Endothelial cell (in vitro differentiated cells): ENCODE measurements at regions not wholly inside any gene's neighbourhood (a gene's known extent, or its start where the extent isn't known, plus 50 kb on each side); places are given as distances from the start of the nearest gene placed in this dataset.

Experiments used
- DNase-seq: peaks from one replicate; pipeline ENCODE4 v3.0.0; 2021; ENCODE audit warnings: low spot score
- H3K27ac Mint-ChIP-seq: one replicate; pipeline ENCODE4 v1.8.0; 2021; ENCODE audit warnings: mixed read lengths, inconsistent platforms; ENCODE audit not compliant: unreplicated experiment
- H3K27me3 Mint-ChIP-seq: one replicate; pipeline ENCODE4 v1.8.0; 2021; ENCODE audit warnings: mild to moderate bottlenecking, moderate library complexity, mixed read lengths, inconsistent platforms; ENCODE audit not compliant: unreplicated experiment
- H3K36me3 Mint-ChIP-seq: one replicate; pipeline ENCODE4 v1.8.0; 2021; ENCODE audit warnings: mild to moderate bottlenecking, low read depth, mixed read lengths, inconsistent platforms; ENCODE audit not compliant: unreplicated experiment
- H3K4me1 Mint-ChIP-seq: one replicate; pipeline ENCODE4 v1.8.0; 2021; ENCODE audit warnings: mild to moderate bottlenecking, mixed read lengths, inconsistent platforms; ENCODE audit not compliant: unreplicated experiment
- H3K4me3 Mint-ChIP-seq: one replicate; pipeline ENCODE4 v1.8.0; 2021; ENCODE audit warnings: mild to moderate bottlenecking, mixed read lengths, inconsistent platforms; ENCODE audit not compliant: unreplicated experiment
- H3K9me3 Mint-ChIP-seq: one replicate; pipeline ENCODE4 v1.8.0; 2021; ENCODE audit warnings: mixed read lengths, inconsistent platforms; ENCODE audit not compliant: unreplicated experiment
- TF ChIP-seq, protein P1 (sequence below): fragments of 200-600 bp; sonication (generic); IDR thresholded peaks from one replicate; pipeline ENCODE4 v1.5.0; 2021; ENCODE audit warnings: antibody characterized with exemption; ENCODE audit not compliant: unreplicated experiment

DNA sequence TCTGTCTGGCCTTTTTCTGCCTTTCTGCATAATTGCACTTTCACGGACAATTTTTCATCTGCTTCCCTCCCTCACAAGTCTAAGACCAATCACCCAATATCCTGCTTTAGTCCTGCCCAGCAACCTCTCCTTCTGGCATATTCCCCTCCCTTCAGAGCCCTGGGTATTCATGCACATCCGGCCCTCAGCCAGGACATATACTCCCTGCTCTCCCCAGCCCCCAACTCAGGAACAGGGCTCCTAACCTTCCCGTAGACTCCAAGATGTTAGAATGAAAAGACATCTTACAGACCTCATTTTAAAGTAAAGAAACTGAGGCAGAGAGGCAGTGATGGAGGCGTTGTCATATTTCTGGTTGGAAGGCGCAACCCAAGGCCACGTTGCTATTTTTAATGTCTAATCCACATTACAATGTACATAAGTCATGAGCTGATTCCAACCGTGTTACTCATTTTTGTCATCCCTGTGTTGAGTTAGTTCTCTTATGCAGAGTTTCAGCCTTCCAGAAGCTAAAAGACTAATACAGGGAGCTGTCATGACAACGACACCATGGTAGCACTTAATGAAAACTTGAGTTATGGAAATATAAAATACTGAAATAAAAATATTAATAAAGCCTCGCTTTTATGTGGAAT is 209.2 kb downstream of the TSHZ3 start:
- no peak overlapping the region for H3K4me3 Mint-ChIP-seq

DNA sequence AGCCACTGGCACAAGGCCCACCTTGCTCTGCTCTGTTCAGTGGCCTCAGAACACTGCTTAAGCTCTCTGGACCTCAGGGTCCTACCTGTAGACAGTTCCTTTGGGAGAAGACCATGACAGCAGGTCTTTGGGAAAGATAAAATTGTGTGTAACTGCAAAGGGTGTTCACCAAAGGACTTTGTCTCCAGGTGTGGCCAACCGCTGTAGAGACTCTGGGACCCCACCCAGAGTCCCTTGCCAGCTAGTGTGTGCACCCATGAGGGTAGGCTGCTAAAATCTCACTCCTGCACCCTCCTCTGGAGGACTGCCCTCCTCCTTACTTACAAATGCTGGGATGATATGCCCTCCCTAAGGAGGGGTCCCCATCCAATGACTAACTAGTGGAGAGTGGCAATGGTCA is 211.2 kb downstream of the TSHZ3 start:
- Mint-ChIP-seq H3K27me3 (peaks cover 2% of the 10 kb centered on the region), H3K27ac (no peak overlapping the region), H3K9me3 (no peaks in the 10 kb centered on the region), H3K4me1 (peaks cover 11% of the 10 kb centered on the region), H3K36me3 (no peaks in the 10 kb centered on the region), H3K4me3 (no peak overlapping the region)
- DNase-seq, result no peak
- TF ChIP-seq, protein P1, sequence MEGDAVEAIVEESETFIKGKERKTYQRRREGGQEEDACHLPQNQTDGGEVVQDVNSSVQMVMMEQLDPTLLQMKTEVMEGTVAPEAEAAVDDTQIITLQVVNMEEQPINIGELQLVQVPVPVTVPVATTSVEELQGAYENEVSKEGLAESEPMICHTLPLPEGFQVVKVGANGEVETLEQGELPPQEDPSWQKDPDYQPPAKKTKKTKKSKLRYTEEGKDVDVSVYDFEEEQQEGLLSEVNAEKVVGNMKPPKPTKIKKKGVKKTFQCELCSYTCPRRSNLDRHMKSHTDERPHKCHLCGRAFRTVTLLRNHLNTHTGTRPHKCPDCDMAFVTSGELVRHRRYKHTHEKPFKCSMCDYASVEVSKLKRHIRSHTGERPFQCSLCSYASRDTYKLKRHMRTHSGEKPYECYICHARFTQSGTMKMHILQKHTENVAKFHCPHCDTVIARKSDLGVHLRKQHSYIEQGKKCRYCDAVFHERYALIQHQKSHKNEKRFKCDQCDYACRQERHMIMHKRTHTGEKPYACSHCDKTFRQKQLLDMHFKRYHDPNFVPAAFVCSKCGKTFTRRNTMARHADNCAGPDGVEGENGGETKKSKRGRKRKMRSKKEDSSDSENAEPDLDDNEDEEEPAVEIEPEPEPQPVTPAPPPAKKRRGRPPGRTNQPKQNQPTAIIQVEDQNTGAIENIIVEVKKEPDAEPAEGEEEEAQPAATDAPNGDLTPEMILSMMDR, result no peak

More for the DNA sequence above, 209.2 kb downstream of the TSHZ3 start:
- no peaks in the 10 kb centered on the region for H3K36me3 Mint-ChIP-seq
- TF ChIP-seq, protein P1, result no peak
- H3K27me3 Mint-ChIP-seq, result peaks cover 2% of the 10 kb centered on the region
- DNase-seq, result no peak
- H3K9me3 Mint-ChIP-seq, result no peaks in the 10 kb centered on the region
- H3K27ac Mint-ChIP-seq, result no peak overlapping the region
- H3K4me1 Mint-ChIP-seq, result peaks cover 11% of the 10 kb centered on the region

DNA sequence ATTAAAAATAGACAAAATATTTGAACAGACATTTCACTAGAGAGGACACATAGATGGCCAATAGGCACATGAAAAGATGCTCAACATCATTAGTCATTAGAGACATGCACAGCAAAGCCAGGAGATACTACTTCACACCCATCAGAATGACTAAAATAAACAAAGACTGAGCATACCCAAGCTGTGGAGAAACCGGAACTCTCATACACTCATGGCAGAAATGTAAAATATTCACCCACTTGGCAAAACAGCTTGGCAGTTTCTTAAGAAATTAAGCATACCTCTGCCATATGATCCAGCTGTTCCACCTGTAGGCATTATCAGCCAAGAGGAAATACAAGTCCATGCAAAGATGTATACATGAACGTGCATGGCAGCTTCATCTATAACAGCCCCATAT is 213.4 kb downstream of the TSHZ3 start:
- H3K4me3 Mint-ChIP-seq, result no peak overlapping the region
- H3K4me1 Mint-ChIP-seq, result no peaks in the 10 kb centered on the region
- H3K27me3 Mint-ChIP-seq, result no peaks in the 10 kb centered on the region
- H3K9me3 Mint-ChIP-seq, result no peaks in the 10 kb centered on the region
- no peak for DNase-seq
- no peak overlapping the region for H3K27ac Mint-ChIP-seq
- H3K36me3 Mint-ChIP-seq, result no peaks in the 10 kb centered on the region
- TF ChIP-seq, protein P1, result no peak

DNA sequence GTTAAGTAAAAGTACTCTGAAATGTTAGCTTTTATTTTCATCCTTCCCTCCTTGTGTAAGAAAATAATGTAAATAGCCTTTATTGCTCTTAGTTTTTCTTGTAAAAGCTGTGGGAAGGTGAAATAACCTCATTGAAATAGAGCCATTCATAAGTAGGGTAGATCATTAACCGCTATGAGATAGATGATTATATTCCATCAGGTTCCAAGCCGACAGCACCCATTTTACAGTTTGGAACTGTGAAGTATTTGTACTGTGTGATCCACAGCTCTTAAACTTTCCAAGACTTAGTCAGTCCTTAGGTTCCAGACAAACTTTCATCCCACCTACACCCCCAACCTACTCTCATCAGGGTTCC is 216.5 kb downstream of the TSHZ3 start:
- H3K27me3 Mint-ChIP-seq, result no peaks in the 10 kb centered on the region
- H3K4me1 Mint-ChIP-seq, result no peaks in the 10 kb centered on the region
- TF ChIP-seq, protein P1, result no peak

DNA sequence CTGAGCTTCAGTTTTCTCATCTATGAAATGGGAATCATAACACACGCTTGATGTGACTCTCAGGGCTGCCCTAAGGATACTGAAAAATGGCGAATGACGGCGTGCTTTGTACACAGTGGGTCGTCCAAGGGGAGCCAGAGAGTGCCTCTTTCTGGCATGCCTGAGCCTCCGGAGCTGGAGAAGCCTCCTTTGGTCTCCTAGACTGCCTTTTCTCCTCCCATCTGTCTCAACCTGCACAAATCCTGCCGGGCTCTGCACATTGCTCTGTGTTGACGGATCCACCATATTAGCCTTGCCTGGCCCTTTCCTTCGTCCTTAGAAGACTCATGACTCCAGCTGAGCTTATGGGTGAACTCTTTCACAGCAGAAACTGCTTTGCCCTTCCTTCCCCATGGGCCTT is 220.9 kb downstream of the TSHZ3 start:
- no peak overlapping the region for H3K4me3 Mint-ChIP-seq
- no peaks in the 10 kb centered on the region for H3K36me3 Mint-ChIP-seq
- no peak for DNase-seq
- no peak overlapping the region for H3K27ac Mint-ChIP-seq
- peaks cover 6% of the 10 kb centered on the region for H3K27me3 Mint-ChIP-seq
- no peaks in the 10 kb centered on the region for H3K4me1 Mint-ChIP-seq
- H3K9me3 Mint-ChIP-seq, result no peaks in the 10 kb centered on the region
- TF ChIP-seq, protein P1, result no peak

More for the DNA sequence above, 216.5 kb downstream of the TSHZ3 start:
- Mint-ChIP-seq H3K36me3 (no peaks in the 10 kb centered on the region), H3K27ac (no peak overlapping the region), H3K4me3 (no peak overlapping the region), H3K9me3 (no peaks in the 10 kb centered on the region)
- no peak for DNase-seq
